Stomach (tissue), 8 donors: ENCODE measurements at regions not wholly inside any gene's neighbourhood (a gene's known extent, or its start where the extent isn't known, plus 50 kb on each side); places are given as distances from the start of the nearest gene placed in this dataset.

Experiments used
- DNase-seq, 2 donors: peaks; one replicate each; pipeline versions ENCODE4 v3.0.0 to v3.0.0-alpha.2; 2013 to 2019
- H3K27ac ChIP-seq, 5 donors: fragments of 200-600 bp in 4 of 5; sonication (generic) in 4 of 5; one replicate each; pipeline ENCODE4 v1.5.1; 2013 to 2019; ENCODE audit warnings: mild to moderate bottlenecking in 1 of 5, moderate library complexity in 1 of 5
- H3K27me3 ChIP-seq, 3 donors: fragments of 200-600 bp; sonication (generic); one replicate each; pipeline ENCODE4 v1.5.1; 2017 to 2019; ENCODE audit warnings: mixed run types in 1 of 3
- H3K36me3 ChIP-seq, 4 donors: fragments of 200-600 bp; sonication (generic); 1 replicate in 3 of 4; 2 replicates in 1 of 4; pipeline ENCODE4 v1.5.1; 2016 to 2019
- H3K4me1 ChIP-seq, 4 donors: fragments of 200-600 bp; sonication (generic); one replicate each; pipeline ENCODE4 v1.5.1; 2016 to 2019
- H3K4me3 ChIP-seq, 4 donors: fragments of 200-600 bp; sonication (generic) in 3 of 4; one replicate each; pipeline ENCODE4 v1.5.1; 2016 to 2019; ENCODE audit warnings: mild to moderate bottlenecking in 1 of 4
- H3K9me3 ChIP-seq, 4 donors: fragments of 200-600 bp; sonication (generic); one replicate each; pipeline ENCODE4 v1.5.1; 2016 to 2019
- CTCF ChIP-seq, 7 experiments: fragments of 450-650 bp in 4 of 7; fragments of 200-600 bp in 3 of 7; sonication (generic) in 3 of 7; IDR thresholded peaks; one replicate each; pipeline ENCODE4 v1.5.1; 2016 to 2019; ENCODE audit warnings: antibody characterized with exemption in 7 of 7, control low read depth in 2 of 7, mild to moderate bottlenecking in 1 of 7
- EP300 ChIP-seq: sonication (generic); formaldehyde crosslinking; IDR thresholded peaks from one replicate; pipeline ENCODE4 v1.6.1; 2017; ENCODE audit warnings: antibody characterized with exemption
- POLR2A ChIP-seq, 4 donors: fragments of 450-650 bp; IDR thresholded peaks; one replicate each; pipeline ENCODE4 v1.6.1; 2016; ENCODE audit warnings: antibody characterized with exemption in 4 of 4, control low read depth in 2 of 4, mild to moderate bottlenecking in 1 of 4, moderate library complexity in 1 of 4
- POLR2AphosphoS5 ChIP-seq, 3 donors: sonication (generic); formaldehyde crosslinking; IDR thresholded peaks; one replicate each; pipeline ENCODE4 v1.6.1; 2016; ENCODE audit warnings: antibody characterized with exemption in 3 of 3
- WGBS, 5 donors: extraction: QIAGEN DNeasy Blood & Tissue Kit in 3 of 5; methylation state at CpG; one replicate each; pipeline versions ENCODE4 v1.1.5 to v1.1.7; 2013 to 2018; 5-methylcytosine and 5-hydroxymethylcytosine counted together
- intact Hi-C: fragments of 100-400 bp; cut with DNase I; formaldehyde crosslinking; loops from one replicate; pipeline ENCODE4 v1.15.1; 2023; ENCODE audit warnings: low total_unique reads
- donor health status: healthy with polysubstance abuse.
- donor health status: Bipolar disorder and iron deficiency.
- donor health status: healthy.

- intact Hi-C loops, result no loop called here
- Histone ChIP-seq H3K36me3 (no peaks in the 10 kb centered on the region), H3K27me3 (no peaks in the 10 kb centered on the region), H3K27ac (no peak overlapping the region), H3K4me3 (no peak overlapping the region), H3K9me3 (no peaks in the 10 kb centered on the region), H3K4me1 (no peaks in the 10 kb centered on the region)
- no peak for DNase-seq
- TF ChIP-seq EP300 (no peak), POLR2A (IDR thresholded peaks at IDR 0.05) (no peak), POLR2AphosphoS5 (IDR thresholded peaks at IDR 0.05) (no peak)
- WGBS, 5 donors, result 68 to 83% (median 72%) methylated on average over 4 of the region's 4 CpGs
These were observed 1087.8 kb downstream of the C4orf33 start for GRCh38 chr4:130183766-130184165.

- Histone ChIP-seq H3K4me1 (no peaks in the 10 kb centered on the region), H3K4me3 (no peak overlapping the region), H3K27me3 (no peaks in the 10 kb centered on the region), H3K36me3 (no peaks in the 10 kb centered on the region), H3K27ac (no peak overlapping the region), H3K9me3 (no peaks in the 10 kb centered on the region)
- DNase-seq, result no peak
- no peak for TF ChIP-seq CTCF (IDR thresholded peaks at IDR 0.05)
- TF ChIP-seq POLR2A (IDR thresholded peaks at IDR 0.05), result no peak
- no peak for TF ChIP-seq EP300
- no peak for TF ChIP-seq POLR2AphosphoS5 (IDR thresholded peaks at IDR 0.05)
- intact Hi-C loops, result no loop called here
These were observed 1089.2 kb downstream of the C4orf33 start for GRCh38 chr4:130185123-130185522.

GRCh38 chr4:130186931-130187330 is 1091.0 kb downstream of the C4orf33 start:
- H3K4me3 ChIP-seq, result no peak overlapping the region
- no peak overlapping the region for H3K27ac ChIP-seq
- H3K4me1 ChIP-seq, result no peaks in the 10 kb centered on the region
- WGBS, 5 donors, result 68 to 87% (median 72%) methylated on average over 3 of the region's 3 CpGs
- H3K36me3 ChIP-seq, result no peaks in the 10 kb centered on the region
- intact Hi-C loops, result no loop called here
- H3K27me3 ChIP-seq, result no peaks in the 10 kb centered on the region
- TF ChIP-seq EP300 (no peak), CTCF (IDR thresholded peaks at IDR 0.05) (no peak), POLR2AphosphoS5 (IDR thresholded peaks at IDR 0.05) (no peak), POLR2A (IDR thresholded peaks at IDR 0.05) (no peak)
- no peaks in the 10 kb centered on the region for H3K9me3 ChIP-seq
- no peak for DNase-seq

- no peak for DNase-seq
- Histone ChIP-seq H3K27me3 (no peaks in the 10 kb centered on the region), H3K9me3 (no peaks in the 10 kb centered on the region), H3K27ac (no peak overlapping the region), H3K4me3 (no peak overlapping the region), H3K4me1 (no peaks in the 10 kb centered on the region), H3K36me3 (no peaks in the 10 kb centered on the region)
- no peak for TF ChIP-seq CTCF (IDR thresholded peaks at IDR 0.05)
- TF ChIP-seq EP300, result no peak
- TF ChIP-seq POLR2AphosphoS5 (IDR thresholded peaks at IDR 0.05), result no peak
- TF ChIP-seq POLR2A (IDR thresholded peaks at IDR 0.05), result no peak
- intact Hi-C loops, result no loop called here
- WGBS, 5 donors, result 82 to 92% (median 83%) methylated on average over 1 of the region's 1 CpG
These were observed 1091.6 kb downstream of the C4orf33 start for GRCh38 chr4:130187587-130187986.

- Histone ChIP-seq H3K4me1 (no peaks in the 10 kb centered on the region), H3K4me3 (no peak overlapping the region), H3K27ac (no peak overlapping the region), H3K9me3 (no peaks in the 10 kb centered on the region), H3K27me3 (no peaks in the 10 kb centered on the region), H3K36me3 (no peaks in the 10 kb centered on the region)
- intact Hi-C loops, result no loop called here
- TF ChIP-seq POLR2A (IDR thresholded peaks at IDR 0.05) (no peak), POLR2AphosphoS5 (IDR thresholded peaks at IDR 0.05) (no peak), EP300 (no peak), CTCF (IDR thresholded peaks at IDR 0.05) (no peak)
- 82 to 93% (median 90%) methylated on average over 3 of the region's 3 CpGs for WGBS, 5 donors
- DNase-seq, result no peak
These were observed 1096.8 kb downstream of the C4orf33 start for GRCh38 chr4:130192787-130193186.
